Ishikawa (cell line): ENCODE measurements at regions not wholly inside any gene's neighbourhood (a gene's known extent, or its start where the extent isn't known, plus 50 kb on each side); places are given as distances from the start of the nearest gene placed in this dataset.

Experiments
- CEBPB ChIP-seq: IDR thresholded peaks from 2 replicates; pipeline ENCODE4 v1.6.1; 2012
- CREB1 ChIP-seq: IDR thresholded peaks from 2 replicates; pipeline ENCODE4 v1.6.1; 2012; ENCODE audit warnings: low read depth
- EGR1 ChIP-seq: IDR thresholded peaks from 2 replicates; pipeline ENCODE4 v1.6.1; 2012
- EP300 ChIP-seq: IDR thresholded peaks from 2 replicates; pipeline ENCODE4 v1.6.1; 2012; ENCODE audit warnings: borderline replicate concordance
- FOXM1 ChIP-seq: IDR thresholded peaks from 2 replicates; pipeline ENCODE4 v1.6.1; 2012; ENCODE audit warnings: low read depth, borderline replicate concordance
- MAX ChIP-seq: IDR thresholded peaks from 2 replicates; pipeline ENCODE4 v1.6.1; 2012
- NFIC ChIP-seq: IDR thresholded peaks from 2 replicates; pipeline ENCODE4 v1.6.1; 2012
- RAD21 ChIP-seq: IDR thresholded peaks from 2 replicates; pipeline ENCODE4 v1.6.1; 2012; ENCODE audit warnings: low read depth
- REST ChIP-seq: IDR thresholded peaks from 2 replicates; pipeline ENCODE4 v1.6.1; 2012; ENCODE audit warnings: low read depth, mild to moderate bottlenecking
- TAF1 ChIP-seq: IDR thresholded peaks from 2 replicates; pipeline ENCODE4 v1.6.1; 2012; ENCODE audit warnings: low read depth, mild to moderate bottlenecking
- TCF12 ChIP-seq: IDR thresholded peaks from 2 replicates; pipeline ENCODE4 v1.6.1; 2012; ENCODE audit warnings: low read depth
- TEAD4 ChIP-seq: IDR thresholded peaks from 2 replicates; pipeline ENCODE4 v1.6.1; 2012
- USF1 ChIP-seq: IDR thresholded peaks from 2 replicates; pipeline ENCODE4 v1.6.1; 2012
- YY1 ChIP-seq: IDR thresholded peaks from 2 replicates; pipeline ENCODE4 v1.6.1; 2012; ENCODE audit warnings: low read depth
- ZBTB7A ChIP-seq: IDR thresholded peaks from 2 replicates; pipeline ENCODE4 v1.6.1; 2012; ENCODE audit warnings: low read depth

GRCh38 chr18:34598120-34598635 is 111.9 kb upstream of the DTNA start:
- TF ChIP-seq EGR1 (no peak), TEAD4 (no peak), TAF1 (no peak), FOXM1 (no peak), CEBPB (no peak), NFIC (no peak), TCF12 (no peak), YY1 (no peak), REST (no peak), ZBTB7A (no peak), MAX (no peak), USF1 (no peak), EP300 (no peak), RAD21 (no peak), CREB1 (no peak)

GRCh38 chr18:34600158-34600557 is 109.9 kb upstream of the DTNA start:
- TF ChIP-seq TEAD4 (no peak), RAD21 (no peak), YY1 (no peak), CREB1 (no peak)

- TF ChIP-seq TAF1 (no peak), CEBPB (no peak), REST (no peak), CREB1 (no peak), NFIC (no peak), MAX (no peak), YY1 (no peak), ZBTB7A (no peak), FOXM1 (no peak), EGR1 (no peak), TEAD4 (no peak), TCF12 (no peak), USF1 (no peak), EP300 (no peak), RAD21 (no peak)
Measured at GRCh38 chr18:34600874-34601656, 109.0 kb upstream of the DTNA start.

GRCh38 chr18:34604591-34604990 is 105.5 kb upstream of the DTNA start:
- TF ChIP-seq CEBPB: no peak

GRCh38 chr18:34606851-34607250 is 103.2 kb upstream of the DTNA start:
- TF ChIP-seq RAD21 (no peak), EGR1 (no peak), ZBTB7A (no peak), MAX (no peak), FOXM1 (no peak), USF1 (no peak), EP300 (no peak), TCF12 (no peak), YY1 (no peak), CREB1 (no peak), TEAD4 (no peak), TAF1 (no peak), REST (no peak), CEBPB (no peak), NFIC (no peak)
